Liver (tissue), 7 donors: ENCODE measurements at regions not wholly inside any gene's neighbourhood (a gene's known extent, or its start where the extent isn't known, plus 50 kb on each side); places are given as distances from the start of the nearest gene placed in this dataset.

Source experiments
- DNase-seq: peaks from one replicate; pipeline ENCODE4 v3.0.0-alpha.2; 2017; ENCODE audit warnings: low spot score
- H3K27ac ChIP-seq, 2 donors: one replicate each; pipeline ENCODE4 v1.7.0; 2013; ENCODE audit warnings: inconsistent platforms in 2 of 2, low read length in 2 of 2, control low read depth in 1 of 2, low read depth in 1 of 2, mild to moderate bottlenecking in 1 of 2
- H3K27me3 ChIP-seq, 4 donors: one replicate each; pipeline versions ENCODE4 v1.6.1 to v1.7.0; 2013; ENCODE audit warnings: low read length in 3 of 4, inconsistent platforms in 1 of 4, mild to moderate bottlenecking in 1 of 4, moderate library complexity in 1 of 4; ENCODE audit not compliant: control insufficient read depth in 4 of 4, insufficient read depth in 4 of 4
- H3K36me3 ChIP-seq, 4 donors: one replicate each; pipeline versions ENCODE4 v1.6.1 to v1.7.0; 2013; ENCODE audit warnings: low read length in 3 of 4, mild to moderate bottlenecking in 3 of 4, low read depth in 1 of 4, moderate library complexity in 1 of 4; ENCODE audit not compliant: control insufficient read depth in 4 of 4, insufficient read depth in 3 of 4
- H3K4me1 ChIP-seq, 4 donors: one replicate each; pipeline versions ENCODE4 v1.6.1 to v1.7.0; 2013; ENCODE audit warnings: low read length in 3 of 4, mild to moderate bottlenecking in 3 of 4, moderate library complexity in 1 of 4; ENCODE audit not compliant: control insufficient read depth in 4 of 4, insufficient read depth in 4 of 4
- H3K4me3 ChIP-seq, 3 donors: one replicate each; pipeline versions ENCODE4 v1.6.1 to v1.7.0; 2013; ENCODE audit warnings: low read length in 3 of 3, control low read depth in 1 of 3, low read depth in 1 of 3, mild to moderate bottlenecking in 1 of 3
- H3K9ac ChIP-seq, 2 donors: one replicate each; pipeline ENCODE4 v1.7.0; 2013; ENCODE audit warnings: low read length in 2 of 2, mild to moderate bottlenecking in 2 of 2, moderate library complexity in 2 of 2, control low read depth in 1 of 2, low read depth in 1 of 2
- H3K9me3 ChIP-seq, 4 donors: one replicate each; pipeline versions ENCODE4 v1.6.1 to v1.7.0; 2013; ENCODE audit warnings: low read length in 3 of 4; ENCODE audit not compliant: control insufficient read depth in 4 of 4
- EGR1 ChIP-seq, 2 donors: IDR thresholded peaks; 2 replicates each; pipeline ENCODE4 v1.6.1; 2016 to 2018; ENCODE audit warnings: antibody characterized with exemption in 2 of 2, low read depth in 2 of 2
- FOXA1 ChIP-seq: IDR thresholded peaks from 2 replicates; pipeline ENCODE4 v1.6.1; 2016; ENCODE audit warnings: antibody characterized with exemption
- FOXA2 ChIP-seq: IDR thresholded peaks from 2 replicates; pipeline ENCODE4 v1.6.1; 2016; ENCODE audit warnings: antibody characterized with exemption
- GABPA ChIP-seq, 2 donors: IDR thresholded peaks in 1 of 2; conservative IDR thresholded peaks in 1 of 2; 2 replicates each; pipeline ENCODE4 v1.6.1; 2016; ENCODE audit warnings: antibody characterized with exemption in 2 of 2, mild to moderate bottlenecking in 1 of 2, moderate library complexity in 1 of 2
- HNF4A ChIP-seq, 2 donors: conservative IDR thresholded peaks; 2 replicates each; pipeline ENCODE4 v1.6.1; 2016; ENCODE audit warnings: antibody characterized with exemption in 2 of 2, mild to moderate bottlenecking in 2 of 2
- HNF4G ChIP-seq: IDR thresholded peaks from 2 replicates; pipeline ENCODE4 v1.6.1; 2016; ENCODE audit warnings: antibody characterized with exemption
- JUND ChIP-seq, 2 donors: IDR thresholded peaks; 2 replicates each; pipeline ENCODE4 v1.6.1; 2016; ENCODE audit warnings: antibody characterized with exemption in 2 of 2
- NR2F2 ChIP-seq: IDR thresholded peaks from 2 replicates; pipeline ENCODE4 v1.6.1; 2016; ENCODE audit warnings: antibody characterized with exemption
- RAD21 ChIP-seq, 2 donors: IDR thresholded peaks; 2 replicates each; pipeline ENCODE4 v1.6.1; 2016; ENCODE audit warnings: antibody characterized with exemption in 2 of 2, mild to moderate bottlenecking in 2 of 2
- RXRA ChIP-seq, 2 donors: IDR thresholded peaks; 2 replicates each; pipeline ENCODE4 v1.6.1; 2017 to 2018; ENCODE audit warnings: antibody characterized with exemption in 2 of 2, mild to moderate bottlenecking in 1 of 2
- TAF1 ChIP-seq: conservative IDR thresholded peaks from 2 replicates; pipeline ENCODE4 v1.6.1; 2016; ENCODE audit warnings: antibody characterized with exemption, mild to moderate bottlenecking
- YY1 ChIP-seq: IDR thresholded peaks from 2 replicates; pipeline ENCODE4 v1.6.1; 2016; ENCODE audit warnings: antibody characterized with exemption, mild to moderate bottlenecking
- WGBS: extraction: QIAGEN DNeasy Blood & Tissue Kit; methylation state at CpG from one replicate; pipeline ENCODE4 v1.1.7; 2013; 5-methylcytosine and 5-hydroxymethylcytosine counted together
- TF ChIP-seq, protein P1 (sequence below): IDR thresholded peaks from 2 replicates; pipeline ENCODE4 v1.6.1; 2016; ENCODE audit warnings: antibody characterized with exemption, mild to moderate bottlenecking
- TF ChIP-seq, protein P2 (sequence below): IDR thresholded peaks from 2 replicates; pipeline ENCODE4 v1.6.1; 2016; ENCODE audit warnings: antibody characterized with exemption
- donor health status: healthy.
- donor health status: healthy.
- donor health status: healthy.
- donor health status: healthy.

DNA sequence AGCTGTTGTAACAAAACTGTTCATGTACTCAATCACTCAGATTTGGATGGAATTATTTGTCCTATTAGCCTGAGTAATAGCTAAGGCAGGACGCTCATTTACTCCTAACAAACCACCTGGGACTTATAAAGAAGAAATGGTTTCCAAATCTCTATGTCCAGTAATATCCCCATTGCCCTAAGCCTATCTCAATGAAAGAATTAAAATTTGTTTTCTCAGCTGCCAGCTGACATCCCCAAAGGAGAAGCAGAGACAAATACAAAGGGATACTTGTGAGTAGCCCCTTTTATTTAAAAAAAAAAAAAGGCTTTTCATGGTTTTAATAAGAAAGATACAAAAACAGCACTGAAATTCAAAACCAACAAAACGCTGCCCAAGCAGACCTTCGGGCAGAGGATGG lies 211.4 kb upstream of the PARD3B start:
- H3K4me3 ChIP-seq, result no peak overlapping the region
- H3K9ac ChIP-seq, result no peak overlapping the region
- H3K27ac ChIP-seq, result no peak overlapping the region
- WGBS, result 97% methylated on average over 3 of the region's 3 CpGs
- H3K36me3 ChIP-seq, result no peaks in the 10 kb centered on the region
- H3K9me3 ChIP-seq, result no peaks in the 10 kb centered on the region
- H3K27me3 ChIP-seq, result peaks cover 0 to 3% (median 0%) of the 10 kb centered on the region in 4 donors
- TF ChIP-seq JUND (IDR thresholded peaks at IDR 0.05) (no peak), HNF4A (conservative IDR thresholded peaks at IDR 0.05) (no peak), TAF1 (no peak), EGR1 (IDR thresholded peaks at IDR 0.05; ENCODE audit: low read depth in 2 of 2) (no peak), GABPA (IDR thresholded peaks at IDR 0.05 in 1 of 2, conservative IDR thresholded peaks at IDR 0.05 in 1 of 2) (no peak), FOXA2 (no peak), NR2F2 (no peak), RAD21 (IDR thresholded peaks at IDR 0.05) (no peak), RXRA (IDR thresholded peaks at IDR 0.05) (no peak), HNF4G (no peak)
- TF ChIP-seq, protein P1, sequence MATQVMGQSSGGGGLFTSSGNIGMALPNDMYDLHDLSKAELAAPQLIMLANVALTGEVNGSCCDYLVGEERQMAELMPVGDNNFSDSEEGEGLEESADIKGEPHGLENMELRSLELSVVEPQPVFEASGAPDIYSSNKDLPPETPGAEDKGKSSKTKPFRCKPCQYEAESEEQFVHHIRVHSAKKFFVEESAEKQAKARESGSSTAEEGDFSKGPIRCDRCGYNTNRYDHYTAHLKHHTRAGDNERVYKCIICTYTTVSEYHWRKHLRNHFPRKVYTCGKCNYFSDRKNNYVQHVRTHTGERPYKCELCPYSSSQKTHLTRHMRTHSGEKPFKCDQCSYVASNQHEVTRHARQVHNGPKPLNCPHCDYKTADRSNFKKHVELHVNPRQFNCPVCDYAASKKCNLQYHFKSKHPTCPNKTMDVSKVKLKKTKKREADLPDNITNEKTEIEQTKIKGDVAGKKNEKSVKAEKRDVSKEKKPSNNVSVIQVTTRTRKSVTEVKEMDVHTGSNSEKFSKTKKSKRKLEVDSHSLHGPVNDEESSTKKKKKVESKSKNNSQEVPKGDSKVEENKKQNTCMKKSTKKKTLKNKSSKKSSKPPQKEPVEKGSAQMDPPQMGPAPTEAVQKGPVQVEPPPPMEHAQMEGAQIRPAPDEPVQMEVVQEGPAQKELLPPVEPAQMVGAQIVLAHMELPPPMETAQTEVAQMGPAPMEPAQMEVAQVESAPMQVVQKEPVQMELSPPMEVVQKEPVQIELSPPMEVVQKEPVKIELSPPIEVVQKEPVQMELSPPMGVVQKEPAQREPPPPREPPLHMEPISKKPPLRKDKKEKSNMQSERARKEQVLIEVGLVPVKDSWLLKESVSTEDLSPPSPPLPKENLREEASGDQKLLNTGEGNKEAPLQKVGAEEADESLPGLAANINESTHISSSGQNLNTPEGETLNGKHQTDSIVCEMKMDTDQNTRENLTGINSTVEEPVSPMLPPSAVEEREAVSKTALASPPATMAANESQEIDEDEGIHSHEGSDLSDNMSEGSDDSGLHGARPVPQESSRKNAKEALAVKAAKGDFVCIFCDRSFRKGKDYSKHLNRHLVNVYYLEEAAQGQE, result no peak
- DNase-seq, result no peak
- no peaks in the 10 kb centered on the region for H3K4me1 ChIP-seq

DNA sequence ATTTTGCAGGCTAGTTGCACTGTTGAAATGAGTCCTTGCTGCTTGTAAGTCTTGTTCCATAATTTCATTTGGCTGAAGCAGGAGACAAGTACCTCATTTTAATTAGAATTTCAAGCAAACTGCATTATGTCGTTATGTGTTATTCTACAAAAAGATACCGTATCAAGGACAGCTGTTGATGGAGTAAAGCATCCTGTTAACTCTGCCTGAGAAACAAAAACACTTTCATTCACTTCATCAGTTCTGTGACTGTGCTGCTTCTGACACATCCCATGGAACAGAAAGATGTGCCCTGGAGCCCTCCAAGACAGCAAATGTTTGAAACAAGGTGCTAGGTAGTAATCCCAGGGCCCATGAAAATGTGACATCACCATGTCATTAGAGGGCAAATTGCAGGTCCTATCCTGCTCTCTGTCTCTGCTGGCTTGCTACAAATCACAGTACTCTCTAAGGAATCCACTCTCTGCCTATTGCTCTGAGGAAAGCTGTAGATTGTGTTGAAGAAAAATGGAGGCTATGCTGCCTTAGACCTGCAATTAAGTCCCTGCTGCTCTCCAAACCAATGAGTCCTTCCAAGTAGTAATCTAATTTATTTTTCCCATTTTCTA lies 209.7 kb upstream of the PARD3B start:
- Histone ChIP-seq H3K27ac (no peak overlapping the region), H3K9ac (no peak overlapping the region), H3K27me3 (peaks cover 0 to 3% (median 0%) of the 10 kb centered on the region in 4 donors), H3K4me3 (no peak overlapping the region), H3K9me3 (no peaks in the 10 kb centered on the region), H3K4me1 (no peaks in the 10 kb centered on the region), H3K36me3 (no peaks in the 10 kb centered on the region)
- TF ChIP-seq NR2F2 (no peak), TAF1 (no peak), YY1 (no peak), JUND (IDR thresholded peaks at IDR 0.05) (no peak), FOXA1 (no peak), RXRA (IDR thresholded peaks at IDR 0.05) (no peak), RAD21 (IDR thresholded peaks at IDR 0.05) (no peak)
- TF ChIP-seq, protein P1, result no peak
- TF ChIP-seq, protein P2, sequence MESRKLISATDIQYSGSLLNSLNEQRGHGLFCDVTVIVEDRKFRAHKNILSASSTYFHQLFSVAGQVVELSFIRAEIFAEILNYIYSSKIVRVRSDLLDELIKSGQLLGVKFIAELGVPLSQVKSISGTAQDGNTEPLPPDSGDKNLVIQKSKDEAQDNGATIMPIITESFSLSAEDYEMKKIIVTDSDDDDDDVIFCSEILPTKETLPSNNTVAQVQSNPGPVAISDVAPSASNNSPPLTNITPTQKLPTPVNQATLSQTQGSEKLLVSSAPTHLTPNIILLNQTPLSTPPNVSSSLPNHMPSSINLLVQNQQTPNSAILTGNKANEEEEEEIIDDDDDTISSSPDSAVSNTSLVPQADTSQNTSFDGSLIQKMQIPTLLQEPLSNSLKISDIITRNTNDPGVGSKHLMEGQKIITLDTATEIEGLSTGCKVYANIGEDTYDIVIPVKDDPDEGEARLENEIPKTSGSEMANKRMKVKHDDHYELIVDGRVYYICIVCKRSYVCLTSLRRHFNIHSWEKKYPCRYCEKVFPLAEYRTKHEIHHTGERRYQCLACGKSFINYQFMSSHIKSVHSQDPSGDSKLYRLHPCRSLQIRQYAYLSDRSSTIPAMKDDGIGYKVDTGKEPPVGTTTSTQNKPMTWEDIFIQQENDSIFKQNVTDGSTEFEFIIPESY, result no peak
- WGBS, result 84% methylated on average over 2 of the region's 2 CpGs
- DNase-seq, result no peak
